GM18873 (cell line): ENCODE measurements at regions not wholly inside any gene's neighbourhood (a gene's known extent, or its start where the extent isn't known, plus 50 kb on each side); places are given as distances from the start of the nearest gene placed in this dataset.
"Not testable (repeated sequence)": the region's sequence is repeated elsewhere in the genome, so short reads cannot be mapped to it uniquely, and the experiment has no call there.

Source experiments
- ATAC-seq: cut with Tn5 transposase; IDR thresholded peaks from one replicate; pipeline ENCODE4 v1.9.1; 2021; ENCODE audit warnings: mild to moderate bottlenecking, moderate library complexity, moderate number of reproducible peaks; ENCODE audit not compliant: unreplicated experiment, low FRiP score

DNA sequence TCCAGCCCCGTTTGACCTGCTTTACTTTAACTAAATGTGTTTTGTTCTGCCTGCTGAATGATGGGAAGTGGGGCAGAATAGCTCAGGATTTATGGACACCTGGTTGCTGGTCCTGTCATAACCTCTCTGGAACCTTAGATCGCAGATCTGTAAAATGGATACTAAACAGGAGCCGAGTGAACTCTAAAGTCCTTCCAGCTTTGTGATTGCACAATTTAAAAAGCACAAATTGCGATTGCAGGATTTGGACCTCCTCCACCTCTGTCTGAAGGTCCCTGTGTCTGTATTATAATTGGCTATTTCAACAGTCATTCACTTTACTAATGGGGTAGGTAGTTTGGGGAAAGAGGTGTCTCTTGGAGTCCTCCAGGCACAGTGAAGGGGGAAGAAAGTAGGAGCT is 220.4 kb downstream of the LY86 start:
- no peak for ATAC-seq

DNA sequence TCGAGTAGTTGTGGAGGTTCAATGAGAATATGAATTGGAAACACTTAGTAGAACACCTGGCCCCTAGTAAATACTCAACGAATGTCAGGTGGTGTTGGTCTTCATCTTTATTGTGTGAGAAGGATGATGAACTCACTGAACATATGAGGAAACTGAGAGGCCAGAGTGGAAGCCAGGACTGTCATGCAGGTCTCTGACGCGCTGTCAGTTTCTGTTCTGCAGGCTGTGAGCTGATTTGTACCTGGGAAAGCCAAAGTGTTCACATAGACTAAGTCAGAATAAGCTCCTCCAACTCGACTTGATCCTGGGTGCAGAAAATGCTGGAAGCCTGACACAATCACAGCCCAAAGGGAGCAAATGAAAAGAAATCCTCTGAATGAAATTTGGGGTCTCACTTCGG is 222.2 kb downstream of the LY86 start:
- ATAC-seq = no peak

DNA sequence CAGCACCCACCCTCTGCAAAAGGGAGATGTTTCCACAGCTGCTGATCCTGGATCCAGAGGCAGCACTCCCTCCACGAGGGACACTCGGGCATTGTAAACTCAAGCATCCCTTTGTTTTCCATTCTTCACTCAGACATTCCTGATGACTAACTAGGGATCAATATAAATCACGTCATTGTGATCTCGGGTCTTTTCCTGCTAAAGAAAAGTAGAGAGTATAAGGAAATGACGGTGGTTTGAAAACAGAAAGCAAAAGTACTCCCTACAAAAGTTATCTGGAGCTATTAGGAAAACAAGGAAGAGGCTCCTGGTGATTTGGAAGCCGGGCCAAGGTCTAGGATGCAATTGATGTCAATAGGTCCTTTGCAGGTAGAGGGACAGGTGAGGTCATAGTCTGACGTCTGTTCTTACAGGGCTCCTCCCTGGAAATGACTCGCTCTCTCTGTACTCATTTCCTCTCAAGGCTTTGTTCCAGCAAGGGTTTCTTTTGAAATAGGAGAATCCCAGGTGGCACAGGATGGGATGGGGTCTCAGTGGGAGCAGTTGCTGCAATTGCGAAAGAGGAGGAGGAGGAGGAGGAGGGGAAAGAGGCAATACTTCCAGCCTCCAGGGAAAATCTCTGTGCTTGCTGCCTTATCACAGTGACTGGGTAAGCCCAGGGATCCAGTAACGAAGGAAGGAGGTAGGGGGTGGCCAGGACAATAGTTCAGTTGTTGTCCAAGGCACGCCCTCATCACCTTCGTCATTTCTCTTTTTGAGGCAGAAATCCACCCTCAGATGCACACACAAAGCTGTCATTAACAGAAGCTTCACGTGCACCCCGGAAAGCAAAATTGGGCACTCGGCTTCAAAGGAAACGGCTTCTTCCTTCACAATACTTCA is 222.8 kb downstream of the LY86 start:
- no peak for ATAC-seq

DNA sequence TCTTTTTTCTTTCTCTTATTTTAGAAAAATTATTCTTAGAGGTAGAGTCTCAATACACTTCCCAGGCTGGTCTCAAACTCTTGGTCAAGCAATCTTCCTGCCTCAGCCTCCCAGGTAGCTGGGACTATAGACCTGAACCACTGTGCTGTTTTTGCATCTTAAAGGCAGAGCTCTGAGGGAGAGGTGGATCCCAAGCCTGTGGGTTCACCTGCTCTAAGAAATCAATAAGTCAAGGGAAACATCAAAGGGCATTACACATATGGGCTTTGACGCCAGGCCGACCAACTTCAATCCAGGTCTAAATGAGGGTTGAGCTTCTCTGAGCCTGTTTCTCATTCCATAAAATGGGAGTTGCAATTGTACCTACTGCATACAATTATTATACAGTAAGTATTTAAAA is 223.9 kb downstream of the LY86 start:
- no peak for ATAC-seq

DNA sequence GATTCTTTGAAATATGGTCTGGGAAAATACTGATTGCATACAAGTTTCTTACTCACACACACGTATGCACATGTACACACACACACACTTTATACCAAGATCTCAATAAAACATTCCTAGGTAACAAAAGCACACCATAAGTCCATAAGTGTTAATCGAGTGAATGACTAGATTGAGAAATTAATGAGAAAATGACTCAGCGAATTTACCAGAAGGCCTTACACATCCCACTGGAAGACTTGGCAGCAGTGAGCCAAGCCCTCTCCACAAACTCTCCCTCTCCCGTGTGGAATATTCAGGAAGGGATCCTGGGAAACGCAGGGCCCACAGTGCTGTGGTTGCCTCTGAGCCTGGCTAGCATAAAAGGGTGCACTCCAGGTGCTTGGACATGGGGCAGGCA is 227.2 kb downstream of the LY86 start:
- ATAC-seq = no peak

DNA sequence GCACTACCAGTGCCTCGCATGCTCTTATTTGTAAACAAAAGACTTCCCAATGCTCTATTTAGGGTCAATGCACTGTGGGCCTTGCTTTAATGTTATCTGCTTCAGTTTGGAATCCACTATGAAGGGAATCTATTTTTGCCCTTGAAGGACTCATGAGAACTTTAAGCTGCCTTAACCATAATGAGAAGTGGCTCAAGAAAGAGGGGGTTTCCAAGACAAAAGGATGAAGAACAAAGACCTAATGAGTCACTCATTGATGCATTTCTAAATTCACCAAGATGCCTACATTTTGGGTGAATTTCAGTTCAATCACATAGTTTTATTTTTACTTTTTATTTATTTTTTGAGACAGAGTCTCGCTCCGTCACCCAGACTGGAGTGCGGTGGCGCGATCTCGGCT is 228.2 kb downstream of the LY86 start:
- no peak for ATAC-seq

DNA sequence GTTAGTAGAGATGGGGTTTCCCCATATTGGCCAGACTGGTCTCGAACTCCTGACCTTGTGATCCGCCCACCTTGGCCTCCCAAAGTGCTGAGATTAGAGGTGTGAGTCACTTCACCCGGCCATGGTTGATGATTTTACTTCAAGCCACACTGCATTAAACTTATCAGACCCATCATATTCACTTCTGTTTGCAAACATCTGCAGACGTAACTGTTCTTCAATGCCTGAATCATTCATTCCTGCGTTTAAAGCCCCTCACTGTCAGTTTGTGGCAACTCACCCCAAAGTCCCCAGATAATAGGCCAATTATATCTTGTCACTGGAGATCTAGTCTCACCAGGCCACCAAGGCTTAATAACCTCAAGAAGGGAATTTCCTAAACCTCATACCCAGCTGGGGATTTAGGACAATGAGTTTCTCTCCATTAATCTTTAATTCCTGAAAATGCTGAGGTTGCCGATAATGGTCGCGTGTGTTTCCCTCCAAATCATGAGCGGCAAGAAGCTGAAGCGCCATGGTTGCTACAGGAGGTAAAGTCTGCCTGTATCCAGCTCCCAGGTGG is 229.6 kb downstream of the LY86 start:
- ATAC-seq = no peak

DNA sequence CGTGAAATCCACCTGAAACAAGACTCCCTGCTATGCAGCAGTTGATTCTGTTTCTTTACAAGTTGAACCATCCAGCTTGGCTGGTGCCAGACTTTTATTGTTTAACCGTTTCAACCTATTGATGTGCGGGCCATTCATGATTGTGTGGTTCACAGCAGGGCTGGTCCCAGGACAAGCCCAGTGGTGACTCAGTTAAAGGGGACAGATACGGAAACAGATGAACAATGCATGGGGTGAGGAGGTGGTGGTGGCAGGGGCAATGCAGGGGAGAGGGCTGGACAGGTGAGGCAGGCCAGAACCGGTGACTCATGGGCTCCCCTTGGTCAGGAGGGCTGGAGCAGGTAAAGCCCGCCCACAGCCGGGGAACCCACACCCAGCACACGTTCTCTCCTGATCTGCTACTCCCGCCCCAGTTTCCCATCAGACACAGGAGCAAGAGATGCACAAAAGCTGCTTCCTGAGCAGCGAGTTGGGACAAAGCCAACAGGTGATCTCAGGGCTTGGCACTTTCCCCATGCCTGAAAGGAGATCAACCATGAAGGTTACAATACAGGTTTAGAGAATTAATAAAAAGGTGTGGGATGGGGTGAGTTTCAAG is 232.2 kb downstream of the LY86 start:
- no peak for ATAC-seq

DNA sequence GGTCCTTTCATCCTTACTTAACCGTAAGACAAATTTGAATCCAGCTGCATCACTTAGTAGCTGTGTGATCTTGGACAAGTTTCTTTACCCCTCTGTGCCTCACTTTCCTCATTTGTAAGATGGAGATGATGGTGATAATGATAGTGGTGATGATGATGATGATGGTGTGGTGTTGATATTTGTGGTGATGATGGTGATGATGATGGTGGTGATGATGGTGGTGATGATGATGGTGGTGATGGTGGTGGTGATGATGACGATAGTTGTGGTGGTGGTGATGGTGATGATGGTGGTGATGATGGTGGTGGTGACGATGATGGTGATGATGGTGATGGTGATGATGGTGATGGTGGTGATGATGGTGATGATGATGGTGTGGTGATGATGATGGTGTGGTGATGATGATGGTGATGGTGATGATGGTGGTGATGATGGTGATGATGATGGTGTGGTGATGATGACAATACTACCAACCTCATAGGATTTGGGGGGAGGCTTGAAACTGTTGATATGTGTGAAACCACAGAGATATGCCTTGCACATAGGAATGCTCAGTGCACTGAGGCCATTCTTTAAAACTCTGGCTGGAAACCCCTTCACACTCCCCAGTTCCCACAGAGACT is 233.2 kb downstream of the LY86 start:
- no peak for ATAC-seq

DNA sequence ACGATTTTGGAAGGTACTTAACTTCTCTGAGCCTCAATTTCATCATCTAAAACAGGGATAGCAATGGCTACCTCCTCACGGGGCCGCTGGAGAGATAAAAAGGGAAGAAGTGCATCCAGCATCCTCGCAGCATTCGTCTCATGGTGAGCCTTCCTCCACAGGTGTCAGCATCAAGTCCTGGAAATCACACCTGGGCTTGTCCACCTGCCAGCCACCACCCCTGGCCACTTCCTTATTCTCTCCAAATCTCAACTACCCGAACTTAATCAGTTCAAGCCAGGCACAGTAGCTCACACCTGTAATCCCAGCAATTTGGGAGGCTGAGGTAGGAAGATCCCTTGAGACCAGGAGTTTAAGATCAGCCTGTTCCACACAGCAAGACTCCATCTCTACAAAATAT is 234.5 kb downstream of the LY86 start:
- ATAC-seq = no peak

DNA sequence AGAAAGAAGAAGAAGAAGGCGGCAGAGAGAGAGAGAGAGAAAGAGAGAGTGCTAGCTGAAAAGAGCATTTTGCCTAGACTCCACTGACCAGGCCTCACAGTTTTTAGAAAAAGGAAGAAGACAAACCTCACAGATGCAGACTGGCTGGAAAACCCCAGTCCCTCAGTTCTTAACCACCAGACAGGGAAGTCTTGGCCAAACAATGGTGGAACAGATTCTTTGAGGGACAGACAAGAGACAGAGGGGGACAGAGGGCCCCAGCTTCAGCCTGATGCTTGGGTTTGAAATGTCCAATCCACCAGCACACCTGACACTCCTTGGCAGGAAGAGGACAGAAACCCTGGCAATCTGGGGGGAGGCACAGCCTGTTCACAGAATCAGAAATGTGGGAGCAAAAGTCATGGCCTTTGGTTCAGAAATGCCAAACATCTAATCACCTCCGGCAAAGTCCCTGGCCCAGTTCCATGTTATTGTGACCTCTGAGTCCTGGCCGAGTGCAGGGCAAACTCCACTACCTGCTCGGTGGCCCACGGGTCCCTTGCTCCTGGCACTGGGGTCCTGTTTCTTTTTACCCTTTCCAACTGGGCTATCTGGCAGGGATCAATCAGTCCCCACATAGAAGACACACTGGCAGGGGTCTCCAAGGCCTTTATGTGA is 235.2 kb downstream of the LY86 start:
- no peak for ATAC-seq

DNA sequence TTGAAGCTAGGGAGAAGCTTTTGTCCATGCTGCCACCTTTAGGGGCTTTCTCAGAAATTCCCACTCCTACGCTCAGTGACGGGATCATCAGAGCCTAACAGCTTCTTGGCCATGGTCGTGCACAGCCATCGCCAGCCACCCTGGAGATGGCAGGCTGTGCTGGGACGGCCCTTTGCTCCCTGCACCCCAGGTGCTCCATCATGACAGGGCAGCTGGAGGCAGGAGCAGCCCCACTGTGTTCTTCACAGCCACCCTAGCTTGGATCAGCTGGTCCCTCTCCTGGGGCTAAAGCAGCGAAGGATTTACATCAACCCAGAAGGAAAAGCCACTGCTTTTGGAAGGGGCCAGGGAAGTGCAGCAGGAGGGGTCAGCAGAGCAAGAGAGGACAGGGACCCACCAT is 235.9 kb downstream of the LY86 start:
- no peak for ATAC-seq

DNA sequence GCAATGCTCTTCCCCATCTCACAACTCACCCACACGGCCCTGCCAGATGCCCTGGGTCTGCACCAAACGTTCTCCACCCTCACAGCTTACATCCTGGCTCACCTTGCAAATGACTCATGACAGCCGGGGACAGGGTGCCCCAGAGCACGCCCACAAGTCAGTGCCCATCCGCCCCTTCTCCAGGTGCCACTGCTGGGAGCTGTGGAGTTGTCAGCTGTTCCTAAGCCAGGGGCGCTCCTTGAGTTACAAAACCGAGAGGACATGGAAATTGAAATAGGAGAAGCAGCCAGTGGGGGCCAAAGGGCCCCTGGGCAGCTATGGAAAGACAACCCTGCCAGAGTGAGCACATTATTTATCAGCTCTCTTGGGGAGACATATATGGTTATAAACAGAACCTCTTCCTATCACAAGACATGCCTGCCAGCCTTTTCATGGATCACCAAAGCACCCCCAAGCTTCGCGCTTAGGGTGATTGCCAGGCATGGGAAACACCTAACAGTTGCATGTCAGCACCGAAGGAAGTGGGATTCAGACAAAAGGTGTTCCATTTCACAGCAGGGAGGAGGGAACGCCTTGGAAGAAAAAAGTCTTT is 236.8 kb downstream of the LY86 start:
- no peak for ATAC-seq

DNA sequence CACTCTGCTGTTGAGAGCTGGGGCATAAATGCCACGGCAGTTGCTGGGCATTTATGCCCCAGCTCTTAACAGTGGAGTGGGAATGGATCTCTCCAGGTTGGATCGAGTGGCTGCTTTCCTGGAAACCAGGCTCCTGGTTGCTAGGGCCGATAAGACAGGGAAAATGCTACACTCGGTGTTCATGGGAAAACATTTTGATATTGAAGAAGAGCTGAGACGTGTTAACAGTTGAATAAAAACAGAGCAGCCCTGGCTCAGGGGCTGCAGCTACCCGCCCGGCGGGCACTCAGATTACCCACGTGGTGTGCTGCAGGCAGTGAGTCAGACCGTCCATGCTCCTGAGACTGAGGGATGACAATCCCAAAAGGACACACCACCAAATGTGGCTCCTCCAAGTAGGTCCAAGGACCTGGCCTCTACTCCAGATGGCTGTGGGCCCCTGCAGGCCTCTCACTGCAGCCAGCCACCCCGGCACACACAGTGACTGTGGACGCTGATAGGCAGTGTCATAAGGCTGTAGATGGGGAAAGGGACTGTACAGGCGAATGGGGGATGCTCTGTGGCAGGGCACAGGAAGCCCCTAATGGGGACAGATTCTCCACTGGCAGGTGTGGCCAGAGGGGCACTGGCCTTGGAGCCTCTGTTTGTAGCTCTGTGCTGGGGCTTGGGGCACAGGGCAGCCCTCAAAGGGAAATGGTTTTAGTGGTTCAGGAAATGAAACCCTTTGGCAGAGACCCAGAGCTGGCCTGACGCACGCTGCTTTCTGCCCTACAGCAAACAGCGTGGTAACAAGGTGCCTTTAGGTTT is 237.8 kb downstream of the LY86 start:
- ATAC-seq = peak; percentile 76

DNA sequence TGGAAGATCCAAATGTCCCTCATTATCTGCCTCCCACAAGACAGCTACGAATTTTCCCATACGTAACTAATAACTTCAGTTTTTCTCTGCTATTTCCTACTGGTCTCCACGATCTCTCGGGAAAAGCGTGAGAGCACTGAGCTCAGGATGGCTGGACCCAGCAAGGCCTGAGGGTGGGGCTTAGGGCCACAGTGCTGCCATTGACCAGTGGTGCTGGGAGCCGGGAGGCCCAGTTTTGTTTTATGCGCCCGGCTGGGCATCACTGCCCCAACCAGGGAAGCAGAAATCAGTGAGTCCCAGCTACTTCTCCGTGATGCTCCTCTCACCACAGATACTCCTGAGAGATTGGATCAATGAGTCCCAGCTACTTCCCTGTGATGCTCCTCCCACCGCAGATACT is 238.4 kb downstream of the LY86 start:
- ATAC-seq = no peak

DNA sequence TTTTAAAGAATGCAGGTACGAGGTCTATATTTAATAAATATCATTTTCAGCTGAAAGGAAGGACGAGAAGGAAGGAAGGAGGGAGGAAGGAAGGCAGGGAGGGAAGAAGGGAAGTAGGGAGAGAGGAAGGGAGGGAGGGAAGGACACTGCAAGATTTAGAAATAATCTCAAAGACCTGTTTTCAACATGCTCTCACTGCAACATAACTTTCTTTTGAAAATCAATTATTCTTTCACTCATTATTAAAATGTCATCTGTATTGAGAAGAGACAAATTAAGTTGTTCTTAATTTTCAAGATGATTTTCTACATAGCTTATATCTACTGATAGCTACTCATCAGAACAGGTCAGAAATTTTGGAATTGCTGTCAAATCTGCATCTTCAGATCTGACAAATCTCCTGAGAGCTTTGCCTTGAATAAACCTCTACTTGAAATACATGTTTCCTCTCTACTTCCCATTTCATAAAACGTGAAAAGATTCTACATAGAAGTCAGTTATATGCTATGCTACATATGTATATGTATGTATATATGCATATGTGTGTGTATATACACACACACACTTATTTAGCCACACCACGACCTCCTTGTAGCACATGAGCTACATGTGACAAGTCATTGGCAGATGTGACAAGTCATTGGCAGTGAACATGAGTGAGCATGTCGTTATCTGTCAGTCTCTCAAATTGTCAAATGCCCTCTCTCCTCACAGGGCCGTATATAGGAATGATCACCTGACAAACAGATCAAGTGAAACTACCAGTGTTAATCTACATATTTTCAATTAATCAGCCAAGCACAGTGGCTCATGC is 241.6 kb downstream of the LY86 start:
- ATAC-seq = no peak

DNA sequence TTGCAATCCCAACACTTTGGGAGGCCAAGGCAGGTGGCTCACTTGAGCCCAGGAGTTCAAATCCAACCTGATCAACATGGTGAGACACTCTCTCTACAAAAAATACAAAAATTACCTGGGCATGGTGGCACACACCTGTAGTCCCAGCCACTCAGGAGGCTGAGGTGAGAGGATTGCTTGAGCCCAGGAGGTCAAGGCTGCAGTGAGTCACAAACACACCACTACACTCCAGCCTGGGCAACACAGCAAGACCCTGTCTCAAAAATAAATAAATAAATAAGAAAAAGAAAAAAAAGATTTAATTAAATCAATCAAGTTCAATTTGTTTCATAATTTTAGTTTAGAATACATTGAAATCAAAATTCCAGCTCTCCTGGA is 242.2 kb downstream of the LY86 start:
- not testable (repeated sequence) for ATAC-seq

DNA sequence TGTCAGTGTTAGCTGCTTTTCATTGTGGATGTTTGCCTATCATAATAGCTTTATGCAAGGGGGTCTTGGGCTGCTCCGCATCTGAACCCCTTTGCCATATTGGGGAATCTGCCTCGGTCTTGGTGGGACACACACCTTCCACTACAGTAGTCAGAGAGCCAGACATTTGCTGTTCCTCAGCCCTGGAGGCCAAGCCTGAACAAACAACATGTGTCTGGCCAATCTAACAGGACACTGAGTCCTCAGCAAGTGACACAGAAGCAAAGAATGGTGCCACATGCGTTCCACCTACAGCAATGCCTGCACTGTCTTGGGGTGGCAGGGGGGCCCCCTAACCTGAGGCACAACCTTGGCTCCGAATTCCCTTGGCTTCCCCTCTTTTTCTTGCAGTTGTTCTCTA is 243.9 kb downstream of the LY86 start:
- no peak for ATAC-seq
